ENCODE measurements at regions not wholly inside any gene's neighbourhood (a gene's known extent, or its start where the extent isn't known, plus 50 kb on each side); places are given as distances from the start of the nearest gene placed in this dataset.

DNA sequence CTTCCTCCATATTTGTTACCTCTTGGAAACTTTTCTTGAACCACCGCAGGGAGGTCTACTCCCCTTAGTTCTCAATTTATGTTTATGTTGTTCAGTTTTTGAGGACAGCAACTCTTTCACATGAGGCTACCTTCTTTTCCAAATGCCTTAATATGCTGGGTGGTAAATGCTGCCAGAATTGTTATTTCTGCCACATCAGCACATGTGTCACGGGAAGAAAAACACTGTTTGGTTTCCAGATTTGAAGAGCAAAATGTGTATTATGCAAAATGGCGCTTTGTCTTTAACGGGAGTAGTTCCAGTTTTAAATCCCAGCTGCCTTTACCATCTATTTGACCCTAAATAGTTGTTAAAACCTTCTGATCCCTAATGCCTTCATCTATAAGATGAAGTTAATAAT lies 606.2 kb upstream of the TBL1XR1 start:
- TF ChIP-seq, protein P1, sequence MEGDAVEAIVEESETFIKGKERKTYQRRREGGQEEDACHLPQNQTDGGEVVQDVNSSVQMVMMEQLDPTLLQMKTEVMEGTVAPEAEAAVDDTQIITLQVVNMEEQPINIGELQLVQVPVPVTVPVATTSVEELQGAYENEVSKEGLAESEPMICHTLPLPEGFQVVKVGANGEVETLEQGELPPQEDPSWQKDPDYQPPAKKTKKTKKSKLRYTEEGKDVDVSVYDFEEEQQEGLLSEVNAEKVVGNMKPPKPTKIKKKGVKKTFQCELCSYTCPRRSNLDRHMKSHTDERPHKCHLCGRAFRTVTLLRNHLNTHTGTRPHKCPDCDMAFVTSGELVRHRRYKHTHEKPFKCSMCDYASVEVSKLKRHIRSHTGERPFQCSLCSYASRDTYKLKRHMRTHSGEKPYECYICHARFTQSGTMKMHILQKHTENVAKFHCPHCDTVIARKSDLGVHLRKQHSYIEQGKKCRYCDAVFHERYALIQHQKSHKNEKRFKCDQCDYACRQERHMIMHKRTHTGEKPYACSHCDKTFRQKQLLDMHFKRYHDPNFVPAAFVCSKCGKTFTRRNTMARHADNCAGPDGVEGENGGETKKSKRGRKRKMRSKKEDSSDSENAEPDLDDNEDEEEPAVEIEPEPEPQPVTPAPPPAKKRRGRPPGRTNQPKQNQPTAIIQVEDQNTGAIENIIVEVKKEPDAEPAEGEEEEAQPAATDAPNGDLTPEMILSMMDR (conservative IDR thresholded peaks at IDR 0.05; ENCODE audit: low read depth, low read length): no peak
- TF ChIP-seq EZH2 (IDR thresholded peaks at IDR 0.05; ENCODE audit: borderline replicate concordance, low read depth, low read length, poor library complexity, severe bottlenecking): no peak

Measured in A673 (cell line).